ENCODE measurements at regions not wholly inside any gene's neighbourhood (a gene's known extent, or its start where the extent isn't known, plus 50 kb on each side); places are given as distances from the start of the nearest gene placed in this dataset.
"Not testable (repeated sequence)": the region's sequence is repeated elsewhere in the genome, so short reads cannot be mapped to it uniquely, and the experiment has no call there.

- DNase-seq (ENCODE audit: low read depth), result no peak
These were observed 91.5 kb upstream of the RREB1 start for GRCh38 chr6:7016226-7016625.

- no peak for DNase-seq (ENCODE audit: low read depth)
These were observed 86.5 kb upstream of the RREB1 start for GRCh38 chr6:7021301-7021700.

GRCh38 chr6:7025861-7026260 lies 81.9 kb upstream of the RREB1 start:
- DNase-seq (ENCODE audit: low read depth), result no peak

- DNase-seq (ENCODE audit: low read depth), result not testable (repeated sequence)
These were observed 78.8 kb upstream of the RREB1 start for GRCh38 chr6:7028963-7029362.

GRCh38 chr6:7030968-7031367 lies 76.8 kb upstream of the RREB1 start:
- DNase-seq (ENCODE audit: low read depth), result not testable (repeated sequence)

GRCh38 chr6:7033202-7033601 lies 74.6 kb upstream of the RREB1 start:
- no peak for DNase-seq (ENCODE audit: low read depth)

- no peak for DNase-seq (ENCODE audit: low read depth)
These were observed 73.7 kb upstream of the RREB1 start for GRCh38 chr6:7034055-7034454.

- no peak for DNase-seq (ENCODE audit: low read depth)
These were observed 71.9 kb upstream of the RREB1 start for GRCh38 chr6:7035837-7036249.

- no peak for DNase-seq (ENCODE audit: low read depth)
These were observed 66.2 kb upstream of the RREB1 start for GRCh38 chr6:7041511-7042026.

GRCh38 chr6:7042056-7042653 lies 65.6 kb upstream of the RREB1 start:
- no peak for DNase-seq (ENCODE audit: low read depth)

- DNase-seq (ENCODE audit: low read depth), result no peak
These were observed 64.9 kb upstream of the RREB1 start for GRCh38 chr6:7042654-7043545.

GRCh38 chr6:7045331-7045730 lies 62.4 kb upstream of the RREB1 start:
- no peak for DNase-seq (ENCODE audit: low read depth)

GRCh38 chr6:7045746-7046145 lies 62.0 kb upstream of the RREB1 start:
- no peak for DNase-seq (ENCODE audit: low read depth)

- DNase-seq (ENCODE audit: low read depth), result no peak
These were observed 60.6 kb upstream of the RREB1 start for GRCh38 chr6:7047128-7047527.

GRCh38 chr6:7047966-7048365 lies 59.8 kb upstream of the RREB1 start:
- DNase-seq (ENCODE audit: low read depth), result no peak

- no peak for DNase-seq (ENCODE audit: low read depth)
These were observed 58.9 kb upstream of the RREB1 start for GRCh38 chr6:7048894-7049293.

GRCh38 chr6:7050004-7050403 lies 57.8 kb upstream of the RREB1 start:
- DNase-seq (ENCODE audit: low read depth), result no peak

GRCh38 chr6:7050872-7051779 lies 56.6 kb upstream of the RREB1 start:
- DNase-seq (ENCODE audit: low read depth), result peak; percentile 6

- peak; percentile 25 for DNase-seq (ENCODE audit: low read depth)
These were observed 55.9 kb upstream of the RREB1 start for GRCh38 chr6:7051780-7052442.

- DNase-seq (ENCODE audit: low read depth), result no peak
These were observed 55.2 kb upstream of the RREB1 start for GRCh38 chr6:7052443-7053011.

- DNase-seq (ENCODE audit: low read depth), result no peak
These were observed 54.5 kb upstream of the RREB1 start for GRCh38 chr6:7053125-7053774.
